Hepatocyte (in vitro differentiated cells): ENCODE measurements at regions not wholly inside any gene's neighbourhood (a gene's known extent, or its start where the extent isn't known, plus 50 kb on each side); places are given as distances from the start of the nearest gene placed in this dataset. TPM values are rescaled to one million over a fixed set of nuclear protein-coding genes. Genes with fewer than 3 reads are reported as not detected.
"Not testable (repeated sequence)": the region's sequence is repeated elsewhere in the genome, so short reads cannot be mapped to it uniquely, and the experiment has no call there.

ENCODE experiments used
- DNase-seq: peaks from one replicate; pipeline ENCODE4 v3.0.0-alpha.2; 2016; ENCODE audit warnings: low spot score
- H2AFZ ChIP-seq: fragments of 200-600 bp; sonication (generic); 2 replicates; pipeline ENCODE4 v1.6.0; 2016; ENCODE audit warnings: antibody characterized with exemption, mild to moderate bottlenecking
- H3K27ac ChIP-seq: fragments of 200-600 bp; sonication (generic); 2 replicates; pipeline ENCODE4 v1.5.1; 2016; ENCODE audit warnings: mild to moderate bottlenecking
- H3K27me3 ChIP-seq: fragments of 200-600 bp; sonication (generic); 2 replicates; pipeline ENCODE4 v1.6.1; 2016
- H3K36me3 ChIP-seq: fragments of 200-600 bp; sonication (generic); replicated peaks from 2 replicates; pipeline ENCODE4 v1.5.1; 2016; ENCODE audit warnings: low read depth; ENCODE audit not compliant: insufficient read depth
- H3K4me1 ChIP-seq: fragments of 200-600 bp; sonication (generic); 2 replicates; pipeline ENCODE4 v1.5.1; 2016; ENCODE audit warnings: mild to moderate bottlenecking, moderate library complexity; ENCODE audit not compliant: insufficient read depth
- H3K4me2 ChIP-seq: fragments of 200-600 bp; sonication (generic); 2 replicates; pipeline ENCODE4 v1.6.0; 2016
- H3K4me3 ChIP-seq: fragments of 200-600 bp; sonication (generic); 2 replicates; pipeline ENCODE4 v1.5.1; 2016; ENCODE audit warnings: mild to moderate bottlenecking
- H3K79me2 ChIP-seq: fragments of 200-600 bp; sonication (generic); 2 replicates; pipeline ENCODE4 v1.6.0; 2017; ENCODE audit warnings: mild to moderate bottlenecking
- H3K9me2 ChIP-seq: fragments of 200-600 bp; sonication (generic); replicated peaks from 2 replicates; pipeline ENCODE4 v1.6.0; 2017; ENCODE audit warnings: mild to moderate bottlenecking; ENCODE audit not compliant: insufficient read depth
- H3K9me3 ChIP-seq: fragments of 200-600 bp; sonication (generic); 2 replicates; pipeline ENCODE4 v1.5.1; 2016; ENCODE audit warnings: low read depth, mild to moderate bottlenecking
- H4K20me1 ChIP-seq: fragments of 200-600 bp; sonication (generic); 2 replicates; pipeline ENCODE4 v1.6.0; 2016; ENCODE audit warnings: mild to moderate bottlenecking; ENCODE audit not compliant: insufficient read depth, poor library complexity, severe bottlenecking
- WGBS: methylation state at CpG from one replicate; pipeline ENCODE4 v1.1.6; 2016; ENCODE audit warnings: low lambda C conversion rate; ENCODE audit errors: missing lambda C conversion rate; 5-methylcytosine and 5-hydroxymethylcytosine counted together
- microRNA-seq: library from miRNA; unstranded; fragments of <30 nt; microRNA quantifications from one replicate; pipeline ENCODE4, GENCODE V29; 2017
- small RNA-seq: library from RNA; depleted of rRNA; stranded (forward); fragments of <200 nt; gene quantifications from one replicate; pipeline ENCODE3, GENCODE V24; 2014

- H4K20me1 ChIP-seq, H3K9me3 ChIP-seq, H3K4me1 ChIP-seq, H3K4me3 ChIP-seq, H3K9me2 ChIP-seq, H2AFZ ChIP-seq, H3K36me3 ChIP-seq, H3K27ac ChIP-seq, H3K27me3 ChIP-seq, H3K79me2 ChIP-seq, DNase-seq: not testable (repeated sequence)
- H3K4me2 ChIP-seq = peak overlapping the region; percentile 20
- 41% methylated on average over 4 of the region's 4 CpGs for WGBS
These were observed 50.2 kb upstream of the RASA1 start for GRCh38 chr5:87217480-87217879.

Small RNA genes lying in the stretch of these regions (microRNA-seq; reads per million reads assigned to microRNA genes)
- not detected for gene MIR4280

Small RNA genes lying in the stretch of these regions (small RNA-seq; reads per million reads assigned to genes)
- gene MIR4280 (not detected), gene RN7SKP34 (not detected)
